ENCODE measurements at regions not wholly inside any gene's neighbourhood (a gene's known extent, or its start where the extent isn't known, plus 50 kb on each side); places are given as distances from the start of the nearest gene placed in this dataset.
"Not testable (repeated sequence)": the region's sequence is repeated elsewhere in the genome, so short reads cannot be mapped to it uniquely, and the experiment has no call there.

DNA sequence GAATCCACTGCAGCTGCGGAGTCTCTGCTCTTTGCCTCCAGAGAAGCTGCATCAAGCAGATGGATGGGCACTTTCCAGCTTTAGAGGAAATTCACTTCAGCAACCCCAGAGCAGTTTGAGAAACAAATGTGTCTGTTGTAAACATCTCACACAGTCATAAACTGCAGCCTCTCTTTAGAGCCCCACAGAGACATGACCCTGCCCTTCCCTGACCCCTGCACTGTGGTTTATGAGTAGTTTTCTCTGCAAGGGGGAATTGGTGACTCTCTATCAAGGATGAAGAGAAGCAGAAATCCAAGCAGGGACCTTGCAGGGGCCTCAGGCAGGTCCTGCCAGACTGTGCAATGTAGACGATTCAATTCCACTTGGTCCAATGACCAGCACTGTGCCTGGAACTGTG is 160.2 kb downstream of the SH2D4B start:
- DNase-seq (ENCODE audit: extremely low read depth in 1 of 11, low read depth in 9 of 11, low spot score in 4 of 11) = no peak

DNA sequence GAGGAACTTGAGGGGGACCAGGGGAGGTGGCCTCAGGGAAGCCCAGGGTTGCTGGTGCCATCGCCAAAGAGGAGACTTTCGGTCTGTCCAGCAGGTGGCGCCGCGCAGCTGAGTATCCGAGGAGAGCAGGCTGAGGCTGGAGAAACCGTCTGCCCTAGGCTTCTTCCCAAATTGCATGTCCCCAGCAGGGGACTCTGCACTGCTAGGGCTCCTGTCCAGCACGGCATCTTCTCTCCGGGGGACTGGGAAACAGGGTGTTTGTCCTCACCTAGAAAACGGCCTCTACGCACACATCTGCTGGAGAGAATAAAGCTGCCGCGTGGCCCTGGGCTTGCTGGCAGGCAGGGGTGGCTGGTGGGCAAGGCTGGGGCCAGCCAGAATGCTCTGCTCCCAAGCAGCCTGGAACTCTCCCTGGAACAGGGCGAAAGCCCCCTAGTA is 161.9 kb downstream of the SH2D4B start:
- peak; percentile 52 to 73 (median 69) for DNase-seq (ENCODE audit: extremely low read depth in 1 of 11, low read depth in 9 of 11, low spot score in 4 of 11)

DNA sequence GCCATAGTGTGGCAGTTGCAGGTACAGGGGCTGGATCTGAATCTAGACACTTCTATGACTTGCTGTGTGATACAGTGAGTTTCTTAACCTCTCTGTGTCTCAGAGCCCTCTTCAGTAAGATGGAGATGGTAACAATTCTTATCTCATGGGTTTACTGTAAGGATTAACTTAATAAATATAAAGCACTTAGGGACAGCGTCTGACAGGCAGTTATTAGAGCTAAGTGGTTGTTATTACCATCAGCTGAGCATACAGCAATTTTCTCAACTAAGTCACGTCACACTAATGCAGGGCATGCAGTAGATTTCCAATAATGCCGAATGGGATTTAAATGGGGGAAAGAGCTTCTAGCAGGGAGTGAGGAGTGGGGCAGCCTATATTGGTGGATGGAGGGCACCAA is 162.6 kb downstream of the SH2D4B start:
- DNase-seq (ENCODE audit: extremely low read depth in 1 of 11, low read depth in 9 of 11, low spot score in 4 of 11) = no peak

DNA sequence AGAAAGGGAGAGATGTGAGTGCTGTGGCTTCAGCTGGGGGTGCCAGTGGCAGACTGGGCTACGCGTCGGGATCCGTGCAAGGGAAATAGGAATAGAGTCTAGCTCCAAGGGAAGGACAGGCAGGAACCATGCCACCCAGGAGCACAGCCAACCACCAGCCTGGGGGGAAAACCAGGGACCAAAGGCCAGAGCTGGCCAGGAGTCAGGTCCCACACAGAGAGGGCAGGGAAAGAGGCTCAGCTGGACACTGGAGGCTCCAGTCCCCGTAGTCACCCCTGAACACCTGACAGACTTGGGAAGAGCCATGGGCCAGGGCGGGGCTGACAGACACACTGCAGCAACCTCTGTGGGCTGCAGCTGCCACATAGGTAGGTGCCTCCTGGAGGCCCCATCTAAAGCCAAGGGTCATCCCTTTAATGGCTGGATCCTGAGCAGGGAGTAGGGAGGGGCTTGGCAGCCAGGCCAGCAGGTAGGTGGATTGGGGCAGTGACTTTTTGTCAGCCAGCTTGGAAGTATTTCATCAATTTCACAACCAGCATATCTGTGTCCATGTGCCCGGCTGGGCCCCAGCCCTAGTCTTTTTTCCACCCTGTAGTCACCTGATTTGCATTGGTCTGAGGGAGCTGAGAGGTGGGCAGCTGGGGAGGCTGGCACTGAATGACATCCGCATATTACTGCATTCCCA is 163.2 kb downstream of the SH2D4B start:
- no peak for DNase-seq (ENCODE audit: extremely low read depth in 1 of 11, low read depth in 9 of 11, low spot score in 4 of 11)

DNA sequence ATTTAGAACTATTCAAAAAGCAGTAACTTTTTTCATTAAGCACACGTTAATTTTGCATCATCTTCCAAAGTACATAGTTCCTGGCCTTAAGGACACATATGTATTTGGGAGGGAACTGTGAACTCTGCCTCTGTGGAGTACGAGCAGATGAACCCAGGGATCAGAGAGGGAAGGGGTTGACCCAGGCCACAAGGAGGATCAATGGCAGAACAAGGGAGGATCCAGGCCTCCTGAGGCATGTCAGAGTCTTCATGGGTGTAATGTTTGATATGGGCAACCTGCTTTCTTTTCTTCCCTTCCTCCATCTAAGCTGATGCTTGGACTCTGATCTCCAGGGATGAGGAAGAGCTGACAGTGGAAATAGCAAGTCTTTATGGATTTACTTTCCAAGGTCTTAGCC is 164.0 kb downstream of the SH2D4B start:
- DNase-seq (ENCODE audit: extremely low read depth in 1 of 11, low read depth in 9 of 11, low spot score in 4 of 11) = no peak

DNA sequence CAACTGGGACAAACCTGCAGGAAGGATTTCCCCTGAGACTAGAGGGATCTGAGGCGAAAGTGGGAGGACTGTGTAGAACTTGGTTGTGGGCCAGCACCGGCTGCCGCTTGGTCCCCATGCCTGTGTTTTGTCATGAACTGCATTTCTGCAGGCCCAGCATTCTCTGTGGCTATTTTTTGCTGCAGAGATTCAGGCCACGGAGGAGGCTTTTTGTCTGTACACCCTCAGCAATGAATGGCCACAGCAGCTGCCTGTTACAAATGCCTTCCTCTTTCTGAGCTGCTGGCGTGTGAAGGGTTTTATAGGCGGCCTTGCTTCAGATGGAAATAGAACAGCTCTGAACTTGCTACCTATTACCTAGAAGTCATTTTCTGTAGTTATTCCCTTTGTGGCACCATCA is 164.4 kb downstream of the SH2D4B start:
- no peak for DNase-seq (ENCODE audit: extremely low read depth in 1 of 11, low read depth in 9 of 11, low spot score in 4 of 11)

DNA sequence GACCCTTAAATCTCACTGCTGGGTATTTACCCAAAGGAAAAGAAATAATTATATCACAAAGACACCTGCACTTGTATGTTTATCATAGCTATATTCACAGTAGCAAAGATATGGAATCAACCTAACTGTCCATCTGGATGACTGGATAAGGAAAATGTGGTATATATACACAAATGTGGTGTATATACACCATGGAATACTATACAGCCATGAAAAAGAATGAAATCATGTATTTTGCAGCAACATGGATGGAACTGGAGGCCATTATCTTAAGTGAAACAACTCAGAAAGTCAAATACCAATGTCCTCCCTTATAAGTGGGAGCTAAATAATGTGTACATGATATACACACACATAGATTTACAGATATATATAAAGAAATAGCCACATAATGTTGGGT is 168.2 kb downstream of the SH2D4B start:
- DNase-seq (ENCODE audit: extremely low read depth in 1 of 11, low read depth in 9 of 11, low spot score in 4 of 11) = no peak

DNA sequence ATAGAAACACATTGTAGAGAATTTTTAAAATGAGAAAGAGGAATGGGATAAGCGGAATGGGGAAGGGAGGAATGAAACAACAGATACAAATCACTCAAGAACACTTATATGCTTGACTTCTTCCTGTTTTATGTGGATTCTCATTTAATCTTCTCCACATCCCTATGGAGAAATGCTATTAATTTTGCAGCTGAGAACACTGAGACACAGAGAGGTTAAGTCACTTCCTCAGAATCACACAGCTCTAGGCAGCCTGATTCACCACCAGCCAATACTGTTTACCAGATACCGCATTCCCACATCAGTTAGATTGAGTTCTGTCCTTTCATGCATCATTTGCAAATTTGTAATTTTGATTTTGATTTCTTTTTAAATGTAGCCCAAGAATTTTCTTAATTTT is 170.5 kb downstream of the SH2D4B start:
- no peak for DNase-seq (ENCODE audit: extremely low read depth in 1 of 11, low read depth in 9 of 11, low spot score in 4 of 11)

DNA sequence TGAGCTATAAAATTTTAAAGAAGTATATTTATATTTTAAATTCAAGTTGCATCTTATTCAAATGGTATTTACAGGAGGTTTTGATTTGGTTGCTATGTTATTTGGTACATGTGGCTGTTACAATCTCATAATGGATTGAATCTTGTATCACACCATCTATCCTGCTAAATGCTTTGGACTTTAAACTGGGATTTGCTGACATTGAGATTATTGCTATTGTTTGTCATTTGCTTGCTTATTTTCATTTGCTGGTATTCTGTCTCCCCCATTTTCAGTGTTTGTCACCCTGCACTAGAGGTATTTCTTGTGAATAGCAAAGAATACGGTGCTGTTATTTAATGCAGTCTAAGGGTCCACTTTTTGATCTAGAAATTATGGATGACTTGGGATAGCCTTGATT is 171.1 kb downstream of the SH2D4B start:
- DNase-seq (ENCODE audit: extremely low read depth in 1 of 11, low read depth in 9 of 11, low spot score in 4 of 11) = no peak

DNA sequence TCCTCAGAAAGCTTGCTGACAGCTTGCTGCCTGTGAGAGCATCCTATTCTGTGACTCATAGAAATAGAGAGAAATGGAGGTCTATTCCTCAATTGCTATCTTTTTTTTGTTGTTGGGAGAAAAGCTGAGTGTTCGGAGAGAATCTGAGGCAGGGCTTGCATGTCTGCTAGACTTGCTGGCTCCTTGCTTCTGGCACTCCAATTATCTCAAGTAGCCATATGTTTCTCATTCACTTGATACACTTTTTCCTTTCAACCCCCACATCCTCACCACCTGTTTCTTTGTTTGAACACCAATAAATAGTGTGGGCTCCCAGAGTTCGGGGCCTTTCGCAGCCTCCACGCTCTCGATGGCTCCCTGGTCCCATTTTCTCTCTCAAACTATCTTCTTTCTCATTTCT is 172.2 kb downstream of the SH2D4B start:
- DNase-seq (ENCODE audit: extremely low read depth in 1 of 11, low read depth in 9 of 11, low spot score in 4 of 11) = no peak

DNA sequence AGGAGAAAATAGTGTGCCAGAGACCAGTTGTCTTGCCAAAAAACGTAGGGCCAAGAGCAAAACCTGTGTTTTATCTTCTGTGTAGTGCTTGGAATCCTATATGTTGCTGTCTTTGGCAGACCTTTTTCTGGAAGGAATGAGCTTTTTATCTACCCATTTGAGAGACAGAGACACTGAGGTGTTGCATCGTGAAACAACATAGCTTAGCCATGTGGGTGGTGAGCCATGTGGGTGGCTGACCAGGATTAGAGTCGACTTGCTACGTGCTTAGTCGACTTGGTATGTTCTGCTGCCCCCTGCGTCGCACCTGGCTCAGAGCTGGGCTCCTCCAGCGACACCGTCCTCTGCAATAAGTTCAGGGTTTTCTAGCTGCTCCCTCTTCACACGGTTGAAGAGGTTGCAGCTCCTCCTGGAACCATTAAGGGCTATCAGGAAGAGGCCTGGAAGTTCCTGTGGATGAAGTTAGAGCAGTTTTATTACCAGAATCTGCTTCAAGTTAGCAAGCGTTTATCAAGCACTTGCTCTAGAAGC is 175.8 kb downstream of the SH2D4B start:
- no peak for DNase-seq (ENCODE audit: extremely low read depth in 1 of 11, low read depth in 9 of 11, low spot score in 4 of 11)

DNA sequence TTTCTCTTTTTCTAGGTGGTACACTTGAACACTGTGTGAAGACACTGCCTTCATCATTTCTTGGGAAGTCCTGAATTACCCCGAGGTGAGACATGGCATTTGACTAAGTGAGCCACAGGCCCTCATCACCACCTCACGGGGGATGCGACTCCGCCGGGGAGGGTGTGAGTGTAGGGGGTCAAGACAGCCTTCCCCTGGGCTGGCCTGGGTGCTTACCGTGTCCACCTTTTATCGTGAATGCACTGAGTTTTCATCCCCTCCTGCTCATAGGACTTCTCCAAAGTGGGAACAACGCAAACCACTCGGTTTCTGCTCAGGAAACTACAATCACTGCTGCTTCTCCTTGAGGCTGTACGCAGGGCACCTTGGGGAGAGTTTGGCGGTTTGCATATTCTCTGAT is 176.9 kb downstream of the SH2D4B start:
- no peak for DNase-seq (ENCODE audit: extremely low read depth in 1 of 11, low read depth in 9 of 11, low spot score in 4 of 11)

DNA sequence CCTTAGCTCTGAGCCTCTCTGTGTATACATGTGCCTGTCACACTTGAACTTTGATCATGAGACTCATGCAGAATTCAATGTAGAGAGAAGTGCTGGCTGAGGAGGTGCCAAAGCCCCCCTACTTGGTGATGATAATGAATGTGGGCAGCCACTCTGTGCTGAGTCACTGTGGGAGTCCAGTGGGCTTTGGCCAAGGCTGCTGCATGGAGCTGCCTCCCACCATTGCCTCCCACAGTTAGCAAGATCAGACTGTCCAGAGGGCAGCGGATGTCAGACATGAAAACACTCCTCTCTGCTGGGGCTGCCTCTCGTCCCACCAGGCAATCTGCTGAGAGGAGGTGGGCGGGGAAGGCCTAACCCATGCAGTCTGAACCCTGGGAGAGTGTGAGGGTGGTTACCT is 180.3 kb downstream of the SH2D4B start:
- no peak for DNase-seq (ENCODE audit: extremely low read depth in 1 of 11, low read depth in 9 of 11, low spot score in 4 of 11)

DNA sequence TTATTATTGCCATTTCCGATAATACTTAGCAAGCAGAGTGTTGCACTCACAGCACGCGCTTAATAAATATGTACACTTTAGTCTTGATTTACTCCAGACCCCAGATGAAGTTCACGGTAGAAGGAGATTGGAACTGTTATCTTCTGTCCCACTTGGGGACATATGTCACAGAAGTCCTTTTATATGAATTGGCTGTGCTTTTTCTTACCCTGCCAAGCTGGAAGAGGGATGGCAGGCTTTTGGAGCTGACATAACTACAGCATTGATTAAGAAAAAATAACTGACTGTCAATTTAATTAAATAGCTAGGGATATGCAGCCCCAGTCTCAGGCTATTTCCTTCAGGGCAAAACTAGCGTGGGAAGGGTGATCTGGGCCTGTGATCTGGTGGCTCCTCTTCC is 182.2 kb downstream of the SH2D4B start:
- no peak for DNase-seq (ENCODE audit: extremely low read depth in 1 of 11, low read depth in 9 of 11, low spot score in 4 of 11)

DNA sequence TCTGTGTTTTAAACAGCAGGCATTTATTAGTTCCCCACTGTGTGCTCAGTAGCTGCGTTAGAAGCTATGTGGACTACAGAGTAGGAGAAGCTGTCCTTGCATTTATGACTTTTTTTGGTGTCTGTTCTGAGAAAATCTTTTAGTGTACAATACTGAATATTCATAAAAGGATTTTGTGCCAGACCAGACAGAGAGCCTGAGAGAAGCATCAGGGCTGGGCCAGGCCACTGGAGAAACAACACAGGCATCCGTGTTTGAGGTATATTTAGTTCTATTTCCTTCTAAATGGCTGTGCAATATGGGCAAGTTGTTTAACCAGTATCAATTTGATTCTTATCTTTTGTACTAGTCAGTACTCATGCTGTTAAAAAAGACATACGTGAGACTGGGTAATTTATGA is 182.8 kb downstream of the SH2D4B start:
- DNase-seq (ENCODE audit: extremely low read depth in 1 of 11, low read depth in 9 of 11, low spot score in 4 of 11) = no peak

DNA sequence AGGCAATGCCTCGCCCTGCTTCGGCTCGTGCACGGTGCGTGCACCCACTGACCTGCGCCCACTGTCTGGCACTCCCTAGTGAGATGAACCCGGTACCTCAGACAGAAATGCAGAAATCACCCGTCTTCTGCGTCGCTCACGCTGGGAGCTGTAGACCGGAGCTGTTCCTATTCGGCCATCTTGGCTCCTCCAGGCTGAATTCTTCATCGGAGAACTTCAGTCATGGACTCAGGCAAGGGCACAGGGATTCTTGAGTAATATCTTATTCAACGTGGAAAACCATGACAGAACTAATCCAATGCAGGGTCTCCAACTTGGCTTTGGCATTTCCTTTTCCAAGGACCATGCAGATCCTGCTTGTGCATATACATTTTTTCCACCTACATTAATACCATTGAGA is 190.7 kb downstream of the SH2D4B start:
- DNase-seq (ENCODE audit: extremely low read depth in 1 of 11, low read depth in 9 of 11, low spot score in 4 of 11) = not testable (repeated sequence)

DNA sequence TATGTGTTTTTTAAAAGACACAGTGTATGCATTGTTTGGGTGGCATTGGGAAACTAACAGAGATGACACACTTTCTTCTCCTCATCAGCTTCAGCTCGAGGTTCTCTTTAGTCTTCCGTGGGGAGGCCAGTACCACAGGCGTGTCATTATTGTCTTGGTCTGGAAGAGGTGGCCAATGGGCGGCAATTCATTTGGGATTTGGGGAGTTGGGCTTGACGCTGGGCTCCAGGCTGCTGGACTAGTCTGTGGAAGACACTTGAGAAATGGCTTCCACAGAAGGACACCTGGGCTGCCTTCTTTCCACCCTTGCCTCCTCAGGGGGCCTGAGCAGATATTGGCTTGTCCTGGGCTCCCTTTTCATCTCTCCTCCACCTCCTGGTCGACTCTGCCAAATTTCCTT is 192.2 kb downstream of the SH2D4B start:
- no peak for DNase-seq (ENCODE audit: extremely low read depth in 1 of 11, low read depth in 9 of 11, low spot score in 4 of 11)

DNA sequence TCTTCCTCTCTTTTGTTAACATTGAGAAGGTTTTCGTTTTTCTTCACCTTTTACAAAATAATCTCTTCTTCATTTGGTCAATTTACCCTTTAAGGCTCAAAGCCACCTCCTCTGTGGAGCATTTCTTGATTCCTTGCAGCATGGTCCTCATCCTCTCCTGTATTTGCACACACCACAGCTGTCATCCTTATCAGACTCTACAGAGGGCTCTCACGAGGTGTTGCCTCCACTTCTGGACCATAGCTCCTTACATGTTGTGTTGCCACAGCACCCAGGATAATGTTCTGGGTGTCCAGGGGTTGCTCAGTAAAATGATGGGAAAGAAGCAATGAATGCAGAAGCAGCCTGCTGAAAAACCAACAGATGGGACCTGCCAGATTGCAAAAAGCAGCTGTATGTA is 192.8 kb downstream of the SH2D4B start:
- no peak for DNase-seq (ENCODE audit: extremely low read depth in 1 of 11, low read depth in 9 of 11, low spot score in 4 of 11)

DNA sequence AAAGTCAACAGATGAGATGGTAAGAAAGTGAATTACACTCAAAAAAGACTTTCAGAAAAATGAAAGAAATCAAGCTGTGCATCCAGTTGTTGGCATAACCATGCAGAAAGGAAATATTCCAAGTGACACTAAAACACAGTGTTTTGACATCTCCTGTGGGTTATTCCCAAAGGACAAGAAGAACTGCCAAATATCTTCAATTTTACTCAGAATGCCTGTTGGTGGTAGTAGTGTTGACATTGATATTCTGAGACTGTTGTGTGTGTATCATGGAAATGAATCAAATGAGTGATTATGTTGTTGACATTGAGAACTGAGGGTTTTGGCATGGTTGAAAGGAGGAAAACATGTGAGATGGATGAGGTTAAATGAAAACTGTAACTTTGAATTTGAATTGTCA is 196.9 kb downstream of the SH2D4B start:
- DNase-seq (ENCODE audit: extremely low read depth in 1 of 11, low read depth in 9 of 11, low spot score in 4 of 11) = no peak

DNA sequence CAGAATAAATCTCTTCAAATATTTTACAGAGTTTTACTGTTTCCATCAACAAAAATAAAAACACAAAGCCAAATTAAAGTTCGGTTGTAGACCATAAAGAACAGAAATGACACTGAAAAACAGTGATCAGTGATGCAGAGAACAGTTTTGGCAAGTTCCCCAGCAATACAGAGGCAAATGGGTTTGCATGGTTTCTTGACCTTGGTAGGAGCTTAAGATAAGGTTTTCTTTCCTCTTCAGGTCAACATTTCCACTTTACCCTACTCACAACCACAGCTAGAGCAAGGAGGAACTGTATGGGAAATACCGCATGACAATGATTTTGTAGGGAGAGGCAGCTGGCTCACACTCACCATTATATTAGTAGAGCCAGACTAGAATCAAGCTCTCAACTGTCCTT is 199.5 kb downstream of the SH2D4B start:
- no peak for DNase-seq (ENCODE audit: extremely low read depth in 1 of 11, low read depth in 9 of 11, low spot score in 4 of 11)

DNA sequence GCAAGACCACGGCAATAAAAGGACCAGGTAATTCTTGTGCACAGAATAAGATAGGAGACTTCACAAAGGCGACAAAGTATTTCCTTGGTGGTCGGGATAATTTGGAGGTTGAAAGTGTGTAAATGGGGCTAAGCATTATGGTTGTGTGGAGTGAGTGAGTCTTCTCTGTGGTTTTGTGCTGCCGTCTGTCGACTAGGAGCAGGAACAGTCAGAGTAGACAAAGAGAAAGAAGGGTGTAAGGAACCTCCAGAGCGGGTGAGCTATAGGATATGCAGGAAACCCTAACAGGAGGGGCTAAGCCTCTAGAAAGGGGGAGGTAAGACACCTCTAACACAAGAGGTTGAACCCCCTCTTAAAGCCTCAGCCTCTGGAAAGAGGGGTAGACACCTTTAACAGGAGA is 201.6 kb downstream of the SH2D4B start:
- DNase-seq (ENCODE audit: extremely low read depth in 1 of 11, low read depth in 9 of 11, low spot score in 4 of 11) = no peak

Data from renal cortex interstitium (tissue), 11 donors.